ENCODE measurements at regions not wholly inside any gene's neighbourhood (a gene's known extent, or its start where the extent isn't known, plus 50 kb on each side); places are given as distances from the start of the nearest gene placed in this dataset.

- DNase-seq (ENCODE audit: low spot score) (no peak), ATAC-seq (ENCODE audit: low FRiP score) (no peak)
- TF ChIP-seq, protein P1, sequence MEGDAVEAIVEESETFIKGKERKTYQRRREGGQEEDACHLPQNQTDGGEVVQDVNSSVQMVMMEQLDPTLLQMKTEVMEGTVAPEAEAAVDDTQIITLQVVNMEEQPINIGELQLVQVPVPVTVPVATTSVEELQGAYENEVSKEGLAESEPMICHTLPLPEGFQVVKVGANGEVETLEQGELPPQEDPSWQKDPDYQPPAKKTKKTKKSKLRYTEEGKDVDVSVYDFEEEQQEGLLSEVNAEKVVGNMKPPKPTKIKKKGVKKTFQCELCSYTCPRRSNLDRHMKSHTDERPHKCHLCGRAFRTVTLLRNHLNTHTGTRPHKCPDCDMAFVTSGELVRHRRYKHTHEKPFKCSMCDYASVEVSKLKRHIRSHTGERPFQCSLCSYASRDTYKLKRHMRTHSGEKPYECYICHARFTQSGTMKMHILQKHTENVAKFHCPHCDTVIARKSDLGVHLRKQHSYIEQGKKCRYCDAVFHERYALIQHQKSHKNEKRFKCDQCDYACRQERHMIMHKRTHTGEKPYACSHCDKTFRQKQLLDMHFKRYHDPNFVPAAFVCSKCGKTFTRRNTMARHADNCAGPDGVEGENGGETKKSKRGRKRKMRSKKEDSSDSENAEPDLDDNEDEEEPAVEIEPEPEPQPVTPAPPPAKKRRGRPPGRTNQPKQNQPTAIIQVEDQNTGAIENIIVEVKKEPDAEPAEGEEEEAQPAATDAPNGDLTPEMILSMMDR (IDR thresholded peaks at IDR 0.05), result no peak
These were observed 149.1 kb upstream of the WDR11 start for GRCh38 chr10:120702032-120702431.

GRCh38 chr10:120705309-120705708 is 145.9 kb upstream of the WDR11 start:
- no peak for ATAC-seq (ENCODE audit: low FRiP score)
- TF ChIP-seq, protein P1 (IDR thresholded peaks at IDR 0.05), result no peak
- DNase-seq (ENCODE audit: low spot score), result no peak

DNA sequence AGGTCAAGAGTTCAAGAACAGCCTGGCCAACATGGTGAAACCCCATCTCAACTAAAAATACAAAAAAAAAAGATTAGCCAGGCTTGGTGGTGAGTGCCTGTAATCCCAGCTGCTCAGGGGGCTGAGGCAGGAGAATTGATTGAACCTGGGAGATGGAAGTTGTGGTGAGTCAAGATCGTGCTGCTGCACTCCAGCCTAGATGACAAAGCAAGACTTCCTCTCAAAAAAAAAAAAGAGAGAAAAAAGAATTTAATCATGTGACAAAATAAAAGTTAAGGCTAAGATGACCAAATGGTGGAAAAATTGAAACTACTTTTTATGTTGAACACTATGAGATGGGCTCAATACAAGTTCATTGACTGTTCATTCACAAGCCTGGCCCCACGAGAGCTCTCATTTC is 141.1 kb upstream of the WDR11 start:
- TF ChIP-seq, protein P1 (IDR thresholded peaks at IDR 0.05), result no peak
- no peak for ATAC-seq (ENCODE audit: low FRiP score)
- no peak for DNase-seq (ENCODE audit: low spot score)

DNA sequence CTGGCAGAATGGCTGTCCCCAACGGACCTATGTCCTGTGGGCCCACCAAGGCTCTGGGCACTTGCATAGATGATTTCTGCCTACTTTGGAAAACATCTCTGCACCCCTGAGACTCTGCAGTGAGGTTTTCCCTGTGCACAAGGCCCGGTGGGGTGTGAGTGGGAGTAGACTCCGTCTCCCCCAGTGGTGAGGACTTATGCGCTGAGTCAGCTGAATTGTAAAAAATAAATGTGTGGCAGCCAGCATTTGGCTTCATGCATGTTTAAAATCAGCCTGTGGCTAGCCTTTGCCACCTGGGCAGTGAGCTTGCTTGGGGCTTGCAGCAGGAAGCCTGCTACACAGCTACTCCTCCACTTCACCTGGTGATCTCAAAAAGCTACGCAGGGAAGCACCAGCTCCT is 139.3 kb upstream of the WDR11 start:
- ATAC-seq (ENCODE audit: low FRiP score), result no peak

GRCh38 chr10:120713573-120714205 is 137.5 kb upstream of the WDR11 start:
- DNase-seq (ENCODE audit: low spot score), result no peak
- no peak for ATAC-seq (ENCODE audit: low FRiP score)
- TF ChIP-seq, protein P1 (IDR thresholded peaks at IDR 0.05), result no peak

More for the DNA sequence above, 139.3 kb upstream of the WDR11 start:
- no peak for DNase-seq (ENCODE audit: low spot score)
- TF ChIP-seq, protein P1 (IDR thresholded peaks at IDR 0.05), result no peak

- ATAC-seq (ENCODE audit: low FRiP score), result no peak
- DNase-seq (ENCODE audit: low spot score), result no peak
- TF ChIP-seq, protein P1 (IDR thresholded peaks at IDR 0.05), result no peak
These were observed 136.0 kb upstream of the WDR11 start for GRCh38 chr10:120715171-120715570.

DNA sequence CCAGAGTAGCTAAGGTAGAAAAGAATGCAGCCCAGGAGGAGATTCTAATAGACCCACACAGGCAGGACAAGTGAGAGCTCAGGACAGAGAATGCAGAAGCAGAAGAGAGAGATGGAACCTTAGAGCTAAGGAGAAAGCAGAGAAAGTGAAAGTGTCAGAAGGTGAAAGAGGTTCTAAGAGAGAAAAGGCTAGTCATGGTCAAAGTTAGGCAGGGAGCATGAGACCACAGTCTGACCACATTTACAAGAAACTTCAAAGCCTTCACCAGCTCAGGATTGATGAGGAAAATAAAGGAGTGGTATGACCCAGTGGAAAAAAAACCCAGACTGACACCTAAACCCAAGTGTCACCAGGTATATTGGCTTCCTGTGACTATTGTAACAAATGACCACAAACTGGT is 131.8 kb upstream of the WDR11 start:
- no peak for DNase-seq (ENCODE audit: low spot score)
- TF ChIP-seq, protein P1 (IDR thresholded peaks at IDR 0.05), result no peak
- ATAC-seq (ENCODE audit: low FRiP score), result no peak
